GM20000 (cell line): ENCODE measurements at regions not wholly inside any gene's neighbourhood (a gene's known extent, or its start where the extent isn't known, plus 50 kb on each side); places are given as distances from the start of the nearest gene placed in this dataset.

ENCODE experiments used
- DNase-seq: peaks from one replicate; pipeline ENCODE4 v3.0.0; 2012; ENCODE audit warnings: low spot score
- TF ChIP-seq, protein P1 (sequence below): IDR thresholded peaks from 2 replicates; pipeline ENCODE4 v1.5.1; 2012; ENCODE audit warnings: mild to moderate bottlenecking, control low read depth; ENCODE audit errors: extremely low read depth, missing control alignments

DNA sequence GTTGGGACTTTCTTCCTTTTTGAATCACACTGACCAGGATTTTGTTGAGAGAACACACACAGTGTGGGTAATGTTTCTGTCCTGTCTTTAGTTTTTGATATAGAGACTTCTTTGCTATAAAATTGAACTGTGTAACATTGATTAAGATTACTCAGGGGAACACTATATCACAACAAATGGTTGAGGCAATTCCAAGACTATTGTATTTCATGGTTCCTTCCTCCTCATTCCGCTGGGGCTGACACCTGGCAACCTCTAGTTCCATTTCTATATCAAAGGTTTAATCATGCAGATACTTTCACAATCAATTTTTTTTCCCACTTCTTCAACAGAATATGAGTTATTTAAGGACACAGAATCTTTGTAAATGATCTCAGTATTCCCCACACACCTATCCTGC, 182.2 kb downstream of the TAF11L14 start:
- DNase-seq: no peak
- TF ChIP-seq, protein P1, sequence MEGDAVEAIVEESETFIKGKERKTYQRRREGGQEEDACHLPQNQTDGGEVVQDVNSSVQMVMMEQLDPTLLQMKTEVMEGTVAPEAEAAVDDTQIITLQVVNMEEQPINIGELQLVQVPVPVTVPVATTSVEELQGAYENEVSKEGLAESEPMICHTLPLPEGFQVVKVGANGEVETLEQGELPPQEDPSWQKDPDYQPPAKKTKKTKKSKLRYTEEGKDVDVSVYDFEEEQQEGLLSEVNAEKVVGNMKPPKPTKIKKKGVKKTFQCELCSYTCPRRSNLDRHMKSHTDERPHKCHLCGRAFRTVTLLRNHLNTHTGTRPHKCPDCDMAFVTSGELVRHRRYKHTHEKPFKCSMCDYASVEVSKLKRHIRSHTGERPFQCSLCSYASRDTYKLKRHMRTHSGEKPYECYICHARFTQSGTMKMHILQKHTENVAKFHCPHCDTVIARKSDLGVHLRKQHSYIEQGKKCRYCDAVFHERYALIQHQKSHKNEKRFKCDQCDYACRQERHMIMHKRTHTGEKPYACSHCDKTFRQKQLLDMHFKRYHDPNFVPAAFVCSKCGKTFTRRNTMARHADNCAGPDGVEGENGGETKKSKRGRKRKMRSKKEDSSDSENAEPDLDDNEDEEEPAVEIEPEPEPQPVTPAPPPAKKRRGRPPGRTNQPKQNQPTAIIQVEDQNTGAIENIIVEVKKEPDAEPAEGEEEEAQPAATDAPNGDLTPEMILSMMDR: no peak

DNA sequence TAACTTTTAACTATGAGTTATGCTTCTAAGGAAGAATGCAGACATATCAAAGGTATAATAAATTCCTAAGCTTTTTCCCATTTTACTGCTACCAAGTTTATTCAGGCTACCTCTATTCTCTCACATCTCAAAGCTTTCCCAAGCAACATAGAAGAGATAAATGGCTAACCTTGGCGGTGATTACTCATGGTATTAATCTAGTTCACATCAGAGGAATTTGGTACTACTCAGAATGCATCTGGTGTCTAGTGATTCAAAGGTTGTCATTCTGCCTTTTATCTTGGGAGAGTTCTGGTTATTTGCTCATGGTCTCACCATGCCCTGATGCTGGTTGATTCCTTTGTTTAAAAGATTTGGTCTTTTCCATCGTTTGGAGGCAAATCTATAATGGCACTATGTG, 182.7 kb downstream of the TAF11L14 start:
- TF ChIP-seq, protein P1: no peak
- no peak for DNase-seq

DNA sequence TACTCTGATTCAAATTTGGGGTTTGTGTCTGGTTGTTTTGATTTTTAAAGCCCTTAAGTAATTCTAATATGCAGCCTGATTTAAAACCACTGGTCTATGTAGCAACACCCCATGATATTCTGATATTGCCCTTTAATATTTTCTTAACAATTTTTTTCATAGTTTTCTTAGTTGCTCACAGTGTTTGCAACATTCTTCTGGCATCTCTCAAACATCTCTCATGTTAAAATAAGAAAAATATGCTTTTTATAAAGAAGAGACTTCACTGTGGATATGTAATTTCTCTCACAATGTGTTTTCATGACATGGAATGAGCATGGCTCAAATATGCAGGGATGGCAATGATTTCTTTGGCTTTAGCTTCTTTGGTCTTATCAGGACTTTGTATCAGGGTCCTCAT, 183.7 kb downstream of the TAF11L14 start:
- TF ChIP-seq, protein P1: no peak
- DNase-seq: no peak

DNA sequence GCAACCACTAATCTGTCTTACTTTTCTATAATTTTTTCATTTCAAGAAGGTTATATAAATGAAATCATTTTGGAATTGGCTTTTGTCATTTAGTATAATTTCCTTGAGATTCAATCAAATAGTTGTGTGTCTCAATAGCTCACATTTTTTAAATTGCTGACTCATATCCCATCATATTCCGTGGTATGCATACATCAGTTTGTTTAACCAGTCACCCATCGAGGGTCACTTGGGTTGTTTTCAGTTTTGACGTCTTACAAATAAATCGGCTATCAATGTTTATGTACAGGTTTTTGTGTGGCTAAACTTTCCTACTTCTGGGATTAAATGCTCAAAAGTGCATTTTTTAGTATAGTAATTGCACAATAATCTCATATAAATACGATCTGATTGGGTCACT, 185.5 kb downstream of the TAF11L14 start:
- DNase-seq: no peak
- TF ChIP-seq, protein P1: no peak

DNA sequence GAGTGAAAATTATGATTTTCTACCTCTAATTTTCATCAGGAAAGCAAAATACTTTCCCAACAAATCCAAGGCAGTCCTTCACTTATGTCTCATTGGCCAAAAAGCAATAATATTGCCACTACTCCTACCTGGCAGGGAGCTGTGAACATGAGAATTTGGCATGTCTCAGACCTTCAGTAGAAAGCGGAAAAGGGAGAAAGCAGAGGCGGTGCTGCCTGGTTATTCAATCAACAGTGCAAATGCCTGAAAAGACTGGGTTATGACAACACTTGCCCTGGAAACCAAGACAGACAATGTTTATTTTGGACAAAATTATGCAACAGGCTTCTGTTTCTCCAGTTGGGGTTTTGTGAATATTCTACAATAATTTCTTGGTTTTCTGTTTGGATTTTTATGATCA, 194.4 kb downstream of the TAF11L14 start:
- no peak for DNase-seq
- TF ChIP-seq, protein P1: no peak

DNA sequence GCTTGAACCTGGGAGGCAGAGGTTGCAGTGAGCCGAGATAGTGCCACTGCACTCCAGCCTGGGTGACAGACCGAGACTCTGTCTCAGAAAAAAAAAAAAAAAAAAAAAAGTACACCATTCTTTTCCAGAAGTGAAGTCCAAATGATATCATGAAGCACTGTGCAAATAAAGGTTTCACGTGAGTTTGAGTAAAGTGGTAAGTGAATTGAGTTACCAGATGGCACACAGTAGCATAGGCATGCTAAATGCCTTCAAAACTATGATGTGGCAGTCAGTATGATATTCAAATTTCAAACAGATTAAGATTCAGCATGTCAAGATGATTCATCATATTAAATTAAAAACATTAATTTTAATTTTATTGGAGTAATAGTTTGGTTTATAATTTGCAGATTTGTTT, 195.2 kb downstream of the TAF11L14 start:
- TF ChIP-seq, protein P1: no peak
- no peak for DNase-seq

DNA sequence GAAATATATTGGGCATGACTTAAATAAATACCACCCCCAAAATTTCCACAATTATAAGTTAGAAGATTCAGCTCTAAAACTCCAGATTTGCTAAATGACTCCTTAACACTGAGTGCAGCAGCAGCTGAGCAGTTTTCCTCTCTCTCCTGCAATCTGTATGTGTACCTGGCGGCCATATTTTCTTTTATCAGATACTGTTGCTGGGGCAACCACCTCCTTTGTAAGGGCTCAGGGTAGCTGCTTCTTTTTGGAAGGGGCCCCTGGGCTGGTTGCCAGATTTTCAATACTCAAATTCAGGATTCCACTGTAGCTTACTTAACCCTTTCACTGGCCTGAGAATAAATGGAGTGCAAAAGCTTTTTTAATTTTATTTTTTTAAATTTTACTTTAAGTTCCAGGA, 197.0 kb downstream of the TAF11L14 start:
- DNase-seq: no peak
- TF ChIP-seq, protein P1: no peak
